IMR-90 (cell line): ENCODE measurements at regions not wholly inside any gene's neighbourhood (a gene's known extent, or its start where the extent isn't known, plus 50 kb on each side); places are given as distances from the start of the nearest gene placed in this dataset.

ENCODE experiments used
- ATAC-seq: fragments of 200-7000 bp; cut with Tn5 transposase; 2 replicates; pipeline ENCODE4 v1.9.1; 2020; ENCODE audit warnings: low read depth, mild to moderate bottlenecking, moderate library complexity
- BruUV-seq: library from RNA; stranded (reverse); fragments of 400-500 nt; replicated peaks from 2 replicates; lab custom pipeline; 2021; lab: Mats Ljungman, UMichigan
- CTCF ChIA-PET: fragments of 300-600 bp; formaldehyde crosslinking; extraction: SDS; loops from one replicate; lab custom pipeline; 2021; ENCODE audit warnings: antibody characterized with exemption; lab: Yijun Ruan, JAX
- POLR2A ChIA-PET: fragments of 300-600 bp; sonication (Branson Sonifier 250); formaldehyde crosslinking; loops from one replicate; lab custom pipeline; 2022; ENCODE audit warnings: antibody characterized with exemption; ENCODE audit not compliant: unreplicated experiment; lab: Charles Lee
- DNase-seq: peaks from one replicate; pipeline ENCODE4 v3.0.0; 2013
- H2AFZ ChIP-seq: replicated peaks from 2 replicates; pipeline ENCODE3; 2013; ENCODE audit warnings: low read length, mild to moderate bottlenecking; ENCODE audit not compliant: poor library complexity
- H2AK5ac ChIP-seq: 2 replicates; pipeline ENCODE4 v1.6.1; 2013; ENCODE audit warnings: low read depth, low read length, inconsistent platforms
- H2AK9ac ChIP-seq: replicated peaks from 2 replicates; pipeline ENCODE3; 2013; ENCODE audit warnings: mild to moderate bottlenecking, low read depth, low read length, moderate library complexity; ENCODE audit not compliant: poor library complexity
- H2BK120ac ChIP-seq: 2 replicates; pipeline ENCODE4 v1.6.1; 2013; ENCODE audit warnings: low read depth, low read length, inconsistent platforms
- H2BK15ac ChIP-seq: 3 replicates; pipeline ENCODE4 v1.6.1; 2013; ENCODE audit warnings: low read depth, low read length, inconsistent platforms
- H2BK20ac ChIP-seq: 2 replicates; pipeline ENCODE4 v1.6.1; 2013; ENCODE audit warnings: low read depth, mild to moderate bottlenecking, inconsistent platforms, low read length, moderate library complexity
- H2BK5ac ChIP-seq: 2 replicates; pipeline ENCODE4 v1.6.1; 2013; ENCODE audit warnings: mild to moderate bottlenecking, low read depth, low read length, inconsistent platforms; ENCODE audit not compliant: poor library complexity, severe bottlenecking
- H3K14ac ChIP-seq: replicated peaks from 2 replicates; pipeline ENCODE4 v1.6.1; 2013; ENCODE audit warnings: low read depth, low read length, inconsistent platforms
- H3K18ac ChIP-seq: 2 replicates; pipeline ENCODE4 v1.6.1; 2013; ENCODE audit warnings: low read depth, low read length, control low read depth
- H3K23ac ChIP-seq: 2 replicates; pipeline ENCODE4 v1.6.1; 2013; ENCODE audit warnings: low read depth, low read length, inconsistent platforms
- H3K27ac ChIP-seq: 2 replicates; pipeline ENCODE4 v1.5.1; 2013; ENCODE audit warnings: mild to moderate bottlenecking, control low read depth, low read length; ENCODE audit not compliant: insufficient read depth
- H3K27me3 ChIP-seq: 2 replicates; pipeline ENCODE4 v1.6.1; 2013; ENCODE audit warnings: low read length; ENCODE audit not compliant: control insufficient read depth, insufficient read depth
- H3K36me3 ChIP-seq: 2 replicates; pipeline ENCODE4 v1.6.1; 2013; ENCODE audit warnings: low read length, mixed read lengths; ENCODE audit not compliant: control insufficient read depth, insufficient read depth
- H3K4ac ChIP-seq: 2 replicates; pipeline ENCODE4 v1.6.1; 2013; ENCODE audit warnings: low read depth, low read length, inconsistent platforms
- H3K4me1 ChIP-seq: 2 replicates; pipeline ENCODE4 v1.6.1; 2013; ENCODE audit warnings: low read length, mixed read lengths; ENCODE audit not compliant: control insufficient read depth, insufficient read depth
- H3K4me2 ChIP-seq: 2 replicates; pipeline ENCODE4 v1.6.1; 2013; ENCODE audit warnings: low read depth, mild to moderate bottlenecking, control low read depth, low read length, moderate library complexity
- H3K4me3 ChIP-seq: 2 replicates; pipeline ENCODE4 v1.5.1; 2013; ENCODE audit warnings: low read depth, mild to moderate bottlenecking, control low read depth, low read length, moderate library complexity; ENCODE audit not compliant: insufficient read depth
- H3K56ac ChIP-seq: 2 replicates; pipeline ENCODE4 v1.6.1; 2013; ENCODE audit warnings: low read length, inconsistent platforms; ENCODE audit not compliant: insufficient read depth; ENCODE audit errors: extremely low read depth
- H3K79me1 ChIP-seq, 2 experiments: 2 replicates each; pipeline ENCODE4 v1.6.1; 2013; ENCODE audit warnings: low read length in 2 of 2, inconsistent platforms in 1 of 2, low read depth in 1 of 2
- H3K9ac ChIP-seq: 2 replicates; pipeline ENCODE4 v1.6.1; 2013; ENCODE audit warnings: low read depth, low read length, control low read depth
- H3K9me1 ChIP-seq: 2 replicates; pipeline ENCODE4 v1.6.1; 2013; ENCODE audit warnings: low read length, inconsistent platforms; ENCODE audit not compliant: insufficient read depth
- H3K9me3 ChIP-seq: 2 replicates; pipeline ENCODE4 v1.6.1; 2013; ENCODE audit warnings: low read length; ENCODE audit not compliant: control insufficient read depth, insufficient read depth
- H4K20me1 ChIP-seq: 2 replicates; pipeline ENCODE4 v1.6.1; 2013; ENCODE audit warnings: low read length, inconsistent platforms; ENCODE audit not compliant: insufficient read depth
- H4K5ac ChIP-seq: 2 replicates; pipeline ENCODE4 v1.6.1; 2013; ENCODE audit warnings: mild to moderate bottlenecking, low read depth, low read length, control low read depth
- H4K8ac ChIP-seq, 2 experiments: 2 replicates each; pipeline ENCODE4 v1.6.1; 2013; ENCODE audit warnings: low read depth in 2 of 2, low read length in 2 of 2, control low read depth in 1 of 2, inconsistent platforms in 1 of 2
- H4K91ac ChIP-seq: 2 replicates; pipeline ENCODE4 v1.6.1; 2013; ENCODE audit warnings: low read depth, low read length, inconsistent platforms; ENCODE audit not compliant: insufficient read depth
- BHLHE40 ChIP-seq: fragments of 150-350 bp; IDR thresholded peaks from 2 replicates; pipeline ENCODE4 v1.6.1; 2016; ENCODE audit warnings: mild to moderate bottlenecking, low read depth, low read length
- CEBPB ChIP-seq: IDR thresholded peaks from 2 replicates; pipeline ENCODE4 v1.6.1; 2012; ENCODE audit warnings: low read depth, low read length, improper control_type of control experiment
- CHD1 ChIP-seq: IDR thresholded peaks from 2 replicates; pipeline ENCODE4 v1.6.1; 2012; ENCODE audit warnings: low read depth, low read length, improper control_type of control experiment
- CTCF ChIP-seq: conservative IDR thresholded peaks from 2 replicates; pipeline ENCODE4 v1.5.1; 2012; ENCODE audit warnings: mild to moderate bottlenecking, low read depth, low read length, improper control_type of control experiment
- ELK1 ChIP-seq: fragments of 150-350 bp; IDR thresholded peaks from 2 replicates; pipeline ENCODE4 v1.6.1; 2016; ENCODE audit warnings: low read depth, mild to moderate bottlenecking, low read length, moderate library complexity, borderline replicate concordance
- FOS ChIP-seq: fragments of 150-350 bp; IDR thresholded peaks from 2 replicates; pipeline ENCODE4 v1.6.1; 2016; ENCODE audit warnings: low read depth, low read length
- MAFK ChIP-seq: IDR thresholded peaks from 2 replicates; pipeline ENCODE4 v1.6.1; 2012; ENCODE audit warnings: low read depth, low read length, improper control_type of control experiment
- MAZ ChIP-seq: IDR thresholded peaks from 2 replicates; pipeline ENCODE4 v1.6.1; 2012; ENCODE audit warnings: low read depth, mild to moderate bottlenecking, low read length, improper control_type of control experiment, moderate library complexity, borderline replicate concordance
- MXI1 ChIP-seq: IDR thresholded peaks from 2 replicates; pipeline ENCODE4 v1.6.1; 2012; ENCODE audit warnings: low read depth, mild to moderate bottlenecking, low read length, moderate library complexity, borderline replicate concordance
- NFE2L2 ChIP-seq: fragments of 150-350 bp; IDR thresholded peaks from 2 replicates; pipeline ENCODE4 v1.6.1; 2016; ENCODE audit warnings: low read depth, mild to moderate bottlenecking, low read length
- POLR2A ChIP-seq: IDR thresholded peaks from 2 replicates; pipeline ENCODE4 v1.6.1; 2012; ENCODE audit warnings: mild to moderate bottlenecking, low read depth, low read length
- RAD21 ChIP-seq: IDR thresholded peaks from 2 replicates; pipeline ENCODE4 v1.6.1; 2012; ENCODE audit warnings: low read length, improper control_type of control experiment
- RCOR1 ChIP-seq: IDR thresholded peaks from 2 replicates; pipeline ENCODE4 v1.6.1; 2012; ENCODE audit warnings: mild to moderate bottlenecking, low read length, improper control_type of control experiment; ENCODE audit not compliant: insufficient replicate concordance
- RFX5 ChIP-seq: IDR thresholded peaks from 2 replicates; pipeline ENCODE4 v1.8.0; 2012; ENCODE audit warnings: low read depth, mild to moderate bottlenecking, low read length, moderate library complexity
- SMC3 ChIP-seq: fragments of 150-350 bp; IDR thresholded peaks from 2 replicates; pipeline ENCODE4 v1.6.1; 2016; ENCODE audit warnings: low read depth, mild to moderate bottlenecking, antibody characterized with exemption, low read length, moderate library complexity
- USF2 ChIP-seq: fragments of 150-350 bp; IDR thresholded peaks from 2 replicates; pipeline ENCODE4 v1.6.1; 2017; ENCODE audit warnings: mild to moderate bottlenecking, antibody characterized with exemption, low read length, low read depth
- WGBS, 2 experiments: methylation state at CpG; one replicate each; pipeline versions ENCODE4 v1.1.5 to v1.1.7; 2013; ENCODE audit warnings: missing lambda C conversion rate in 2 of 2; ENCODE audit not compliant: insufficient read length in 1 of 2; ENCODE audit errors: extremely low coverage in 2 of 2; 5-methylcytosine and 5-hydroxymethylcytosine counted together
- dilution Hi-C: fragments of 300-500 bp; cut with HindIII; formaldehyde crosslinking; loops from one replicate; pipeline ENCODE4 v1.14.3; 2018; ENCODE audit warnings: low sequenced_read_pairs; ENCODE audit not compliant: unreplicated experiment
- in situ Hi-C: fragments of 300-500 bp; cut with MboI; formaldehyde crosslinking; loops from 3 replicates; pipeline ENCODE4 v1.14.3; 2019; ENCODE audit warnings: low sequenced_read_pairs, inconsistent platforms, mixed read lengths
- intact Hi-C: fragments of 100-400 bp; cut with micrococcal nuclease; formaldehyde crosslinking; loops from 2 replicates; pipeline ENCODE4 v1.10.0; 2022

- H2AFZ ChIP-seq: no peak overlapping the region
- ATAC-seq: no peak
- H4K91ac ChIP-seq: no peak overlapping the region
- no peak overlapping the region for H2BK20ac ChIP-seq
- H3K9ac ChIP-seq: no peak overlapping the region
- H3K9me3 ChIP-seq: 0 out of 2 replicates have a peak, but pooled peaks cover 2% of the 10 kb centered on the region
- H3K27ac ChIP-seq: no peak overlapping the region
- no peak overlapping the region for H2AK9ac ChIP-seq
- H3K4me2 ChIP-seq: no peak overlapping the region
- H3K4ac ChIP-seq: no peak overlapping the region
- TF ChIP-seq NFE2L2: no peak
- no peak for TF ChIP-seq MAFK
- no peak for TF ChIP-seq FOS
- no peak for TF ChIP-seq ELK1
- no peak for TF ChIP-seq BHLHE40
- no peak for TF ChIP-seq CEBPB
- TF ChIP-seq RCOR1: no peak
- no peak for TF ChIP-seq SMC3
- no peak for TF ChIP-seq CHD1
- TF ChIP-seq MAZ: no peak
- no peak for TF ChIP-seq MXI1
- no peak for TF ChIP-seq RFX5
- no peak for TF ChIP-seq POLR2A
- TF ChIP-seq USF2: no peak
- TF ChIP-seq RAD21: no peak
- no peak for TF ChIP-seq CTCF
- H4K20me1 ChIP-seq: no peaks in the 10 kb centered on the region
- H4K8ac ChIP-seq: no peak overlapping the region
- H3K23ac ChIP-seq: no peak overlapping the region
- H3K36me3 ChIP-seq: no peaks in the 10 kb centered on the region
- H3K27me3 ChIP-seq: no peaks in the 10 kb centered on the region
- H3K4me3 ChIP-seq: no peak overlapping the region
- H3K18ac ChIP-seq: no peak overlapping the region
- H2BK120ac ChIP-seq: no peak overlapping the region
- WGBS, 2 experiments: no CpG with 5 or more reads among the region's 4 CpGs
- H2BK15ac ChIP-seq: no peak overlapping the region
- ChIA-PET POLR2A (no interaction called here), CTCF (no interaction called here)
- no peaks in the 10 kb centered on the region for H3K9me1 ChIP-seq
- BruUV-seq: no TSS peak
- no peak overlapping the region for H4K5ac ChIP-seq
- dilution Hi-C loops (no loop called here), intact Hi-C loops (no loop called here), in situ Hi-C loops (no loop called here)
- H3K56ac ChIP-seq: no peak overlapping the region
- no peak overlapping the region for H3K14ac ChIP-seq
- H2AK5ac ChIP-seq: no peak overlapping the region
- no peak overlapping the region for H2BK5ac ChIP-seq
- no peaks in the 10 kb centered on the region for H3K79me1 ChIP-seq
- no peaks in the 10 kb centered on the region for H3K4me1 ChIP-seq
- no peak for DNase-seq
Observed at GRCh38 chr6:98687752-98688151, 146.6 kb upstream of the POU3F2 start.
